SH-SY5Y (cell line): ENCODE measurements at regions not wholly inside any gene's neighbourhood (a gene's known extent, or its start where the extent isn't known, plus 50 kb on each side); places are given as distances from the start of the nearest gene placed in this dataset.

Source experiments
- GATA2 ChIP-seq: IDR thresholded peaks from 2 replicates; pipeline ENCODE4 v1.6.1; 2011; ENCODE audit warnings: mild to moderate bottlenecking, low read depth, low read length
- GATA3 ChIP-seq: IDR thresholded peaks from 2 replicates; pipeline ENCODE4 v1.6.1; 2011; ENCODE audit warnings: low read depth, mild to moderate bottlenecking, low read length, moderate library complexity

GRCh38 chr2:105691947-105692390 lies 52.7 kb upstream of the NCK2 start:
- TF ChIP-seq GATA2: no peak

GRCh38 chr2:105690566-105690965 lies 54.1 kb upstream of the NCK2 start:
- no peak for TF ChIP-seq GATA3
- no peak for TF ChIP-seq GATA2

- TF ChIP-seq GATA2 (no peak), GATA3 (no peak)
Measured at GRCh38 chr2:105689484-105689883, 55.2 kb upstream of the NCK2 start.

GRCh38 chr2:105688946-105689345 lies 55.8 kb upstream of the NCK2 start:
- no peak for TF ChIP-seq GATA2
- TF ChIP-seq GATA3: no peak

- TF ChIP-seq GATA2: no peak
- TF ChIP-seq GATA3: no peak
Measured at GRCh38 chr2:105686588-105686987, 58.1 kb upstream of the NCK2 start.

- no peak for TF ChIP-seq GATA3
- TF ChIP-seq GATA2: no peak
Measured at GRCh38 chr2:105683011-105683492, 61.7 kb upstream of the NCK2 start.

- TF ChIP-seq GATA2 (no peak), GATA3 (no peak)
Measured at GRCh38 chr2:105682401-105682800, 62.3 kb upstream of the NCK2 start.

GRCh38 chr2:105681927-105682326 lies 62.8 kb upstream of the NCK2 start:
- TF ChIP-seq GATA2: no peak

- TF ChIP-seq GATA3 (no peak), GATA2 (no peak)
Measured at GRCh38 chr2:105680357-105680756, 64.4 kb upstream of the NCK2 start.

- no peak for TF ChIP-seq GATA2
- TF ChIP-seq GATA3: no peak
Measured at GRCh38 chr2:105678346-105678745, 66.4 kb upstream of the NCK2 start.

- no peak for TF ChIP-seq GATA2
- no peak for TF ChIP-seq GATA3
Measured at GRCh38 chr2:105677901-105678300, 66.8 kb upstream of the NCK2 start.

GRCh38 chr2:105675841-105676240 lies 68.9 kb upstream of the NCK2 start:
- TF ChIP-seq GATA2: no peak
- no peak for TF ChIP-seq GATA3

GRCh38 chr2:105674859-105675541 lies 69.7 kb upstream of the NCK2 start:
- TF ChIP-seq GATA3: no peak
- no peak for TF ChIP-seq GATA2

- TF ChIP-seq GATA2: no peak
- no peak for TF ChIP-seq GATA3
Measured at GRCh38 chr2:105674401-105674800, 70.3 kb upstream of the NCK2 start.

- no peak for TF ChIP-seq GATA3
- TF ChIP-seq GATA2: no peak
Measured at GRCh38 chr2:105671156-105671555, 73.6 kb upstream of the NCK2 start.

- TF ChIP-seq GATA2 (no peak), GATA3 (no peak)
Measured at GRCh38 chr2:105669384-105669891, 75.3 kb upstream of the NCK2 start.

- TF ChIP-seq GATA2 (no peak), GATA3 (no peak)
Measured at GRCh38 chr2:105665480-105665879, 79.2 kb upstream of the NCK2 start.

- no peak for TF ChIP-seq GATA3
- no peak for TF ChIP-seq GATA2
Measured at GRCh38 chr2:105660489-105660888, 84.2 kb upstream of the NCK2 start.
